ENCODE measurements at regions not wholly inside any gene's neighbourhood (a gene's known extent, or its start where the extent isn't known, plus 50 kb on each side); places are given as distances from the start of the nearest gene placed in this dataset.
"Not testable (repeated sequence)": the region's sequence is repeated elsewhere in the genome, so short reads cannot be mapped to it uniquely, and the experiment has no call there.

DNA sequence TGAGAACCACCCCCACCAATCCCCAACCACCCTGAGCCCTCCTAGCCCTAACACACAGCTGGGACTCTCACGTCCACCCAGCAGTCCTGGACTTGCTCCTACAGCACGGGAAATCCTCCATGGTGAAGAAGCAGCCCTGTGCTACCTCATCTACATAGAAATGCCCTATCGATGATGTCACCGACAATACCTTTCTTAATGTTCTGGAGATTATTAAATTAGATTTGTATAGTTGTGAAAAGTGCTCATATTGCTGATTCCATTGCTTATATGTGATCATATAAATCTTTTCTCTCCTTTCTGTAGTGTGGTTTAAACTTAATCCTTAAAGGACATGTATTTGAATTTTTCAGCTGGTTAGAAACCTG, 97.1 kb downstream of the PPIAL4G start:
- DNase-seq = not testable (repeated sequence)

DNA sequence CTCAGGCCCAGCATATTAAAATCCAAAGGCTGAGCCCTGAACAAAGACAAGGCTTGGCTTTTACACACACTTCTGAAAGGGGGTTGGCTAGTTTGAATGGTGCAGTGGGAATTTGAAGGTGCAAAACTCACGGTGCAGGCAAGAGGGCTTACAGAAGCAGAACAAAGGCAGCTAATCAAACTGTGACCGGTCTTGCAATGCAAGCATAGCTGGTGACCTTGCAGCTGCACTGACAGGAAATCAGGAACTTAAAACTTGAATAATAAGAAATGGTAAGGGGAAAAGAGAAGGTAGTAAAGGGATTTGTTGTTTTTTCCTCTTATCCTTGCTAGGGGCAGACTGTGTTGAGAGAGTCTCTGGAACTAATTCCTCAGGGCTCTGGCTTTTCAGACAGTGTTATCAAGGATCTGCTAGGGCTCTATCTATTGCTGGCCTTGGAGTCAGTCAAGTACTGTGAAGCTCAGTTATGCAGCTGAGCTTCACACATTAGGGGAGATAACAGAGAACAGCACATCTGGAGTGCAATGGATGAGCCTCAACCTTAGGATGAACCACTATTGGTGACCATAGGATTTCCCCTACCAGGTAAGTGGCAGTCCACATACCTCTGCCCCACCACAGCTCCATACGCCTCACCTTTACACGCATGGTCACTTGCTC, 97.6 kb downstream of the PPIAL4G start:
- DNase-seq = no peak

DNA sequence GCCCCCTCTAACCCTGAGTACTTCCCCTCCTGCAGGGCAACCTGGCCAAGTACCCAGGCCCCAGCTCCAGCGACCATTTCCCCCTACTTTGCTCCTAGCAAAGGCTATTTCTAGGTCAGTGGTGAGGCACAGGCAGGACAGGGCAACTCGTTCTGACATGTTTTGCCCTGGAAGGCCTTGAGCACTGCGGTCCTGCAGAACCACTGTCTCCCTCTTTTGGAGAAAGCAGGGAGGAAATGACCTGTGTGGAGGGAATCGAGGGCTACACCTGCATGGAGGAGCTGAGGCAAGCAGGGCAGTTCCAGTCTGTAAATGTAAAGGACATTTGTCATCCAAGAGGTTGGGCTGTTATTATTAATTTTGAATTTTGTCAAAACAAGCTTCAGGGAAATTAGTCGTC, 99.1 kb downstream of the PPIAL4G start:
- DNase-seq = no peak

DNA sequence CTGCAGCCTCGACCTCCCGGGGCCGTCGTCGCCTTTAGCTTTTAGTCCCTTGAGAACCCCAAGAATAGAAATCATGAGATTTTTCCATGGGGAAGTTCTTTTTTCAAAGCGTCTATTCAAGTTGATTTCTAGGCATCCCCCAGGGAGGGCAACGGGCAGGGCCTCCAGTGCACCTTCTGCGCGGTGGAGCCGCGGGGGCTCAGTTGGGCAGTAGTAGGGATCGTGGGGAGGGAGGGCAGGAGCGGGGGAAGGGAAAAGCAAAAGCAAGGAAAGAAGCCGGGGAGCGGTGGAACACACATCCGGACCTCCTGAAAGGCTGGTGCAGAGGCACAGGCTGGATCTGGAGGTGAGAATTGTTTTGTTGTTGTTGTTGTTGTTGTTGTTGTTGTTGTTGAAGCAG, 103.4 kb downstream of the PPIAL4G start:
- DNase-seq = no peak

- no peak for DNase-seq
Observed at GRCh38 chr1:148379170-148379500, 104.0 kb downstream of the PPIAL4G start.

DNA sequence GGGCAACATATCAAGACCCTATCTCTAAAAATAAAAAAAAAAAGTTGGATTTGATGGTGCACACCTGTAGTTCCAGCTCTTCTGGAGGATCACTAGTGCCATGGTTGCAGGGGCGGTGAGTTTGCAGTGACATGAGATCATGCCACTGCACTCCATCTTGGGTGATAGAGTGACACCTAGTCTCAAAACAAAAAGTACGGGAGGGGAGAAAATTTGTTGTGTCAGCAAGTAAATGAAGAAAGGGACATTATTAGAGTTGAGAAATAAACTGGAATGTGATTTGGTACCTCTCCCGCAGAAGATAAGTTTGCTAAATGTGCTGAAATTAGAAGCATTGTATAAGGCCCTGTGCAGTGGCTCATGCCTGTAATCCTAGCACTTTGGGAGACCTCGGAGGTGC, 105.1 kb downstream of the PPIAL4G start:
- DNase-seq = not testable (repeated sequence)

DNA sequence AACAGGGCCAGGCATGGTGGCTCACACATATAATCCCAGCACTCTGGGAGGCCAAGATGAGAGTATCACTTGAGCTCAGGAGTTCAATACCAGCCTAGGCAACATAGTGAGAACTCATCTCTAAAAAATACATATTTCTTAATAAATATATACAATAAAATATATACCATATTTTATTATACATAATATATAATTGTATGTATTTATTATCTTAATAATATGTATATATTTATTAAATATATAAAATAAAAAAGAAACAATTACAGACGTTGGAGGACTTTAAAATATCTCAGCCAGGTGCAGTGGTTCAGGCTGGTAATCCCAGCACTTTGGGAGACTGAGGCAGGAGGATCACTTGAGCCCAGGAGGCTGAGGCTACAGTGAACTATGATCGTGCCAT, 106.1 kb downstream of the PPIAL4G start:
- not testable (repeated sequence) for DNase-seq

DNA sequence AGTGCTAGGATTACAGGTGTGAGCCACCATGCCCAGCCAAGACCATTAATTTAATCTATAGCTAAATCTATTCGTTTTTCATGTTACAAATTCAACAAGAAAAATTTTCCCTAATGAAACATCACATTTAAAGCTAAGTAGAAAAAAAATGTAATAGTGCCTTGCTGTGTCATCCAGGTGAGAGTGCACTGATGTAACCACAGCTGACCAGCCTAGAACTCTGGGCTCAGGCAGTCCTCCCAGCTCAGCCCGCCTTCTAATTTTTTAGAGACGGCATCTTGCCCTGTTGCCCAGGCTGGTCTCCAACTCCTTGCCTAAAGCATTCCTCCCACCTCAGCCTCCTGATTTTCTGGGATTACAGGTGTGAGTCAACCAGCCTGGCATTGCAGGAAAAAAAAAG, 109.0 kb downstream of the PPIAL4G start:
- DNase-seq = no peak

- peak in 2 of 5 experiments; percentile 29 to 34 for DNase-seq
Observed at GRCh38 chr1:148373192-148373925, 109.7 kb downstream of the PPIAL4G start.

DNA sequence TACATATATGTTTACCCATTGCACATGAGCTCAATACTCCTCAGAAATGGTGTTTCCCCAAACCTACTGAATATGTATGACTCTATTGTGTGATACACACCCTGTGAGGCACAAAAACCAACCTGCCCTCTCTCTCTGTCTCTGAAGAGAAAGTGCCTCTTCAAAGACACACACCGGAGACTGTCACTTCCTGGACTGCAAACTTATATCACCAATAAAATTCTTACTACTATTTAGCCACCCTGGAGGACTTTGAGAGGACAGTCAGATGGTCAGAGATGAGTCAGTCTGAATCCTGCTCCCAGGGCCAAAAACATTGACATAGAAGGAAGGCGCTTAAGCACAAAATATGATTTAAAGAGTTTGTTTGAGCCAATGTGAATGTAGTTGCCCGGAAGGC, 110.4 kb downstream of the PPIAL4G start:
- peak in 2 of 5 experiments; percentile 61 to 87 for DNase-seq

DNA sequence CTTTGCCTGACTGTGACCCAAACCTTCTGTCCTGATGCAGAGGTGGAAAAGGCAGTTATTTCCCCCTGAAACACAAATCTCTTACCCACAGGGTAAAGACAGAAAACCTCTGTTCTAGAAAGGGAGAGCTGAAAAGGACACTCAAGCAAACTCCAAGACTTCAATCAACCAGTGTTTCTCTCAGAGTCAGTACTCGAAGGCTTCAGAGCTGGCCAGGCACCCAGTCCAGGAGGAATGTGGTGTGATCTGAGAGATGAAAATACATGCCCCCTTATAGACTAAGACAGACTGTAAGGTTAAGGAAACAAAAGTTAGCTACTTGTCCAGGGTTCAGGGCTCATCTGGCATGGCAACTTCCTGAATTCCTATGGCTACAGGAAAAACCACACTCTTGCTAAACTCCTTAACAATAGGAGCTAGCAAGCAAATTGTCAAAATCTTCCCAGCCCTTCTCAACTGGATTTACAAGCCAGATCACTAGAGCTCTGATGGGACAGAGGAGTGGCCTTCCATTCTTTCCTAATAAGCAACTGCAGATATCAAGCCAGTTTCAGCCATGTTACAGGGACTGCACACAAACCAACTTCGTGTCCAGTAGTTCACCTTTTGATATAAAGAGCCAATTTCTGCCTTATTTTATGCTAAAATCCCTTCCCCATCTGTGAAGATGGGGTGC, 110.9 kb downstream of the PPIAL4G start:
- not testable (repeated sequence) for DNase-seq

- DNase-seq = peak in 4 of 5 experiments; percentile 46 to 86 (median 56)
Observed at GRCh38 chr1:148371551-148371994, 111.5 kb downstream of the PPIAL4G start.

- DNase-seq = not testable (repeated sequence)
Observed at GRCh38 chr1:148370661-148371060, 112.4 kb downstream of the PPIAL4G start.

DNA sequence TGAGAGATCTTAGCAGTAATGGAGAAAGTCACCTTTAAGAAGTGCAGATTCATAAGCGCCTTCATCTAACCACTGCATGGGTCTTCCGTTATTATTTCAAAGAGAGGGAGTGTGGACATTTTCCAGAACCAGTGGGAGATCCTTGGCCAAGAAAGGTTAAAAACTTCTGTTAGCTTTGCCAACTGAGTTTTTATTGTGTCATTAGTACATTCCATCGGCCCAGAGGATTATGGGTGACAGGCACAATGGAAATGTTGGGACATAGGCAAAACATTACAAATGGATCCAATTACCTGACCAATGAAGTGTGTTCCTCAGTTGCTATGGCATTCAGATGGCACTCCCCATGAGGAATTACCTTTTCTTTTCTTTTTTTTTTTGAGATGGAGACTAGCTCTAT, 115.5 kb downstream of the PPIAL4G start:
- no peak for DNase-seq

- peak in 1 of 5 experiments; percentile 15 for DNase-seq
Observed at GRCh38 chr1:148366136-148366753, 116.9 kb downstream of the PPIAL4G start.

DNA sequence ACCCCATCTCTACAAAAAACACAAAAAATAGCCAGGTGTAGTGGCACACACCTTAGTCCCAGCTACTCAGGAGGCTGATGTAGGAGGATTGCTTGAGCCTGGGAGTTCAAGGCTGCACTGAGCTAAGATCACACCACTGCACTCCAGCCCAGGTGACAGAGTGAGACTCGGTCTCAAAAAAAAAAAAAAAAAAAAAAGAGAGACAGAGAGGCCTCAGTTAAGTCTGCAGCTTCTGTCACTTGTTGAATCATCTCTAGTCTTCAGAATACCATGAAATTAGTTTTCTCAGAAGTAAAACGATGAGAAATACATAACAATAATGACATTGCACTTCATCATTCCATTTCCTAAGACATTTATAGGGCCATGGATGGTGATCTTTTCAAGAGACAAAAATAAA, 118.0 kb downstream of the PPIAL4G start:
- not testable (repeated sequence) for DNase-seq

DNA sequence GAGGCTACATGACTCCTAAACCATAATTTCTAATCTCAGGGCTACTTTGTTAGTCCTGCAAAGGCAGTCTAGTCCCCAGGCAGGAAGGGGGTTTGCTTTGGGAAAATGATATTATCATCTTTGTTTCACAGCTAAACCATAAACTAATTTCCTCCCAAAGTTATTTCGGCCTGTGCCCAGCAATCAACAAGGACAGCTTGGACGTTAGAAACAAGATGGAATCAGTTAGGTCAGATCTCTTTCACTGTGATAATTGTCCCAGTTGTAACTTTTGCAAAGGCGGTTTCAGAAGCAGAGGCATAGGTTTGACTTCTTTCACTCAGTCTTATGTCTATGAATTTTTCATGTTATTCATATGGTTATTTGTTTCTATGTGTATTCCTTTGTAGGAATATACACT, 119.1 kb downstream of the PPIAL4G start:
- DNase-seq = not testable (repeated sequence)

GRCh38 chr1:148363439-148363810, 119.7 kb downstream of the PPIAL4G start:
- DNase-seq = peak in 1 of 5 experiments; percentile 70

- DNase-seq = peak in 2 of 5 experiments; percentile 19 to 21
Observed at GRCh38 chr1:148362626-148363438, 120.3 kb downstream of the PPIAL4G start.

DNA sequence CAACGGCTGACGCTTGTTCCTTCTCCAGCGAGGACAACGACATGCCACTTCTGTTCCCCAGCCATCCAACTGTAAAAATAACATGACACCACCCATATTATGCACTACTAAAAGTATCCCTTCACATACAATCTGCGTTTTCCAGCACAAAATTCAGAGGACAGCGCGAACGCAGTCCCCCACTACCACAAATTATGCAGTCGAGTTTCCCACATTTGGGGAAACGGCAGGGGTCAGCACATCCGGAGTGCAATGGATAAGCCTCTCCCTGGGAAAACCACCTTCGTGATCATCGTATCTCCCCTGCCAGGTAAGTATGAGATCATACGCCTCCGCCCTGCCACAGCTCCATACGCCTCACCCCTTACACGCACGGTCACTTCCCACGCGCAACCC, 120.9 kb downstream of the PPIAL4G start:
- no peak for DNase-seq

DNA sequence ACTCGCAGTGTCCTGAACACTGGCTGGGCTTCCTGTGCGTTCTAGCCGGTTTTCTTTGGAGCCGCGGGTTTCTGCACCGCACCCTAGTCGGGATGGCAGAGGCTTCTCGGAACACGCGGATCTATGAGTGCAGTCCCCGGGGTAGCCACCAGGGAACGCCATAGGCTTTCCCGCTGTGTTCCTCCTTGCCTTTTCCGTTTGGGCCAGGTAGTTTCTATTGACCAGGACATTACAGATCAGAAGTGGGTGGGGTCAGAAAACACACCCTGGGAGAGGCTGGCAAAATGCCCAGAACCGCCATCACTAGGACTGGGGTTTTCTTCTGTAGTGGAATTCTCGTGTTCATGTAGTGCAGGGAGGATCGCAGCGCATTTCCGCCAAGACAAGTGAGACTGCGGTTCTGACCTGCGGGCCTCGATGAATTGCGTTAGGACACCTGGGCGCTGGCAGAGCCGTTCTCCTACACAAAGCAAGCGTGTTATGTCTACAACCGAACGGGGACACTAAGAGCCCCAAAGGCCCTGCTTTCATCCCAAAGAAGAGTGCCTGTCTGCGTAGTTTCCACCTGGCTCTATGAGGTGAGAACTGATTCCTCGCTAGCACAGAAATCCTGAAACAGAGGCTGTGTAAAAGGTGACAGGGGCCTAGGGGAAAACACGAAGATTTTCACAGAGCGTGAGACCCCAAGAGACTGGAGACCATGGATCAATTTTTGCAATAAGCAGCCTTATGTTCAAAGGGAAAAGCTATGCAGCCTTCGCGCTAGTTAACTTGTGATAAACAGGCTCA, 121.5 kb downstream of the PPIAL4G start:
- peak in 4 of 5 experiments; percentile 20 to 39 (median 26) for DNase-seq

DNA sequence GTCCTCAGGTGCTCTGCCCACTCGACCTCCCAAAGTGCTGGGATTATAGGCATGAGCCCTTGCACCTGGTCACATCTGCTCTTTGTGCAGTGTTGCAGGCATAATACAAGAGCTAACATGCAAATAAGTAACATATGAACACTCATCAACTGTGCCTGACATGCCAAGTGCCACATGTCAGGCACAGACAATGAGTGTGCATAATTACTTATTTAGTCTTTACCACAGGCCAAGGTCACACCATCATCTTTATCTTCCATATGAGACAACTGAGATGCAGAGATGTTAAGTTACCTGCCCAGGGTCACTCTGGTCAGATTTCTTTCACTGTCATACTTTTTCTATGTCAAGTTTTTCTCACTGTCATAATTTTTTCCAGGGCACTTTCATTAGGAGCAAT, 126.1 kb downstream of the PPIAL4G start:
- DNase-seq = no peak

All from T-helper 2 cell (primary cell).